ENCODE measurements at regions not wholly inside any gene's neighbourhood (a gene's known extent, or its start where the extent isn't known, plus 50 kb on each side); places are given as distances from the start of the nearest gene placed in this dataset.

GRCh38 chr5:58108511-58108910 lies 351.4 kb downstream of the PLK2 start:
- no peak overlapping the region for H3K4me3 ChIP-seq
- no peaks in the 10 kb centered on the region for H3K27me3 ChIP-seq
- H3K27ac ChIP-seq, result no peak overlapping the region
- WGBS, 5 donors, result 68 to 80% (median 70%) methylated on average over 1 of the region's 1 CpG
- no peaks in the 10 kb centered on the region for H3K4me1 ChIP-seq
- DNase-seq, result no peak
- H3K36me3 ChIP-seq, result no peaks in the 10 kb centered on the region
- no peaks in the 10 kb centered on the region for H3K9me3 ChIP-seq
- intact Hi-C loops (cut with DNase I; ENCODE audit: low total_unique reads), result no loop called here
- TF ChIP-seq CTCF (IDR thresholded peaks at IDR 0.05) (no peak), EP300 (IDR thresholded peaks at IDR 0.05) (no peak)

GRCh38 chr5:58107704-58108103 lies 352.2 kb downstream of the PLK2 start:
- H3K4me3 ChIP-seq, result no peak overlapping the region
- no peaks in the 10 kb centered on the region for H3K4me1 ChIP-seq
- TF ChIP-seq EP300 (IDR thresholded peaks at IDR 0.05) (no peak), CTCF (IDR thresholded peaks at IDR 0.05) (no peak), POLR2A (IDR thresholded peaks at IDR 0.05) (no peak), POLR2AphosphoS5 (IDR thresholded peaks at IDR 0.05) (no peak)
- intact Hi-C loops (cut with DNase I; ENCODE audit: low total_unique reads), result no loop called here
- no peaks in the 10 kb centered on the region for H3K36me3 ChIP-seq
- DNase-seq, result no peak
- WGBS, 5 donors, result 78 to 84% (median 82%) methylated on average over 2 of the region's 2 CpGs
- no peak overlapping the region for H3K27ac ChIP-seq
- no peaks in the 10 kb centered on the region for H3K27me3 ChIP-seq
- no peaks in the 10 kb centered on the region for H3K9me3 ChIP-seq

- no peaks in the 10 kb centered on the region for H3K36me3 ChIP-seq
- intact Hi-C loops (cut with DNase I; ENCODE audit: low total_unique reads), result no loop called here
- 59 to 71% (median 69%) methylated on average over 3 of the region's 3 CpGs for WGBS, 5 donors
- H3K4me3 ChIP-seq, result no peak overlapping the region
- H3K9me3 ChIP-seq, result no peaks in the 10 kb centered on the region
- no peak overlapping the region for H3K27ac ChIP-seq
- TF ChIP-seq EP300 (IDR thresholded peaks at IDR 0.05) (no peak), CTCF (IDR thresholded peaks at IDR 0.05) (no peak), POLR2A (IDR thresholded peaks at IDR 0.05) (no peak), POLR2AphosphoS5 (IDR thresholded peaks at IDR 0.05) (no peak)
- no peaks in the 10 kb centered on the region for H3K4me1 ChIP-seq
- H3K27me3 ChIP-seq, result no peaks in the 10 kb centered on the region
- no peak for DNase-seq
Observed at GRCh38 chr5:58106754-58107410, 353.0 kb downstream of the PLK2 start.

GRCh38 chr5:58105836-58106235 lies 354.1 kb downstream of the PLK2 start:
- intact Hi-C loops (cut with DNase I; ENCODE audit: low total_unique reads), result no loop called here
- Histone ChIP-seq H3K27ac (no peak overlapping the region), H3K27me3 (no peaks in the 10 kb centered on the region), H3K4me3 (no peak overlapping the region), H3K4me1 (no peaks in the 10 kb centered on the region), H3K36me3 (no peaks in the 10 kb centered on the region), H3K9me3 (no peaks in the 10 kb centered on the region)
- TF ChIP-seq CTCF (IDR thresholded peaks at IDR 0.05) (no peak), EP300 (IDR thresholded peaks at IDR 0.05) (no peak), POLR2AphosphoS5 (IDR thresholded peaks at IDR 0.05) (no peak), POLR2A (IDR thresholded peaks at IDR 0.05) (no peak)
- WGBS, 5 donors, result 91 to 96% (median 96%) methylated on average over 2 of the region's 2 CpGs
- no peak for DNase-seq

Data from stomach (tissue), 8 donors.